Endothelial cell of umbilical vein (primary cell): ENCODE measurements at regions not wholly inside any gene's neighbourhood (a gene's known extent, or its start where the extent isn't known, plus 50 kb on each side); places are given as distances from the start of the nearest gene placed in this dataset.

ENCODE experiments used
- BruUV-seq: library from RNA; stranded (reverse); fragments of 400-500 nt; replicated peaks from 2 replicates; lab custom pipeline; 2021; lab: Mats Ljungman, UMichigan
- CTCF ChIA-PET: fragments of 300-600, 350-600 bp; sonication (Branson Sonifier 250); formaldehyde crosslinking; loops from one replicate; lab custom pipeline; 2021; ENCODE audit warnings: antibody characterized with exemption, inconsistent platforms; lab: Charles Lee
- POLR2A ChIA-PET: fragments of 300-600, 350-600 bp; sonication (Branson Sonifier 250); formaldehyde crosslinking; loops from one replicate; lab custom pipeline; 2021; ENCODE audit warnings: antibody characterized with exemption, inconsistent platforms; lab: Charles Lee
- DNase-seq: peaks from one replicate; pipeline ENCODE4 v3.0.0-alpha.2; 2011; ENCODE audit warnings: low read depth, low spot score
- FAIRE-seq: peaks from 2 replicates; lab custom pipeline; 2011; peaks lifted over from hg19 to GRCh38; lab: Jason Lieb, UNC
- H2AFZ ChIP-seq: 2 replicates; pipeline ENCODE4 v1.6.0; 2012; ENCODE audit warnings: low read depth, low read length, control low read depth, inconsistent platforms
- H3K27ac ChIP-seq: 2 replicates; pipeline ENCODE4 v1.5.1; 2011; ENCODE audit warnings: low read depth, mild to moderate bottlenecking, control low read depth, low read length, moderate library complexity; ENCODE audit not compliant: insufficient read depth
- H3K27me3 ChIP-seq, 2 experiments: 2 replicates each; pipeline versions ENCODE4 v1.6.0 to v1.6.1; 2011; ENCODE audit warnings: low read length in 2 of 2, mixed read lengths in 1 of 2; ENCODE audit not compliant: control insufficient read depth in 2 of 2, insufficient read depth in 2 of 2
- H3K36me3 ChIP-seq, 2 experiments: 2 replicates in 1 of 2; 3 replicates in 1 of 2; pipeline ENCODE4 v1.5.1; 2011; ENCODE audit warnings: low read length in 2 of 2, mild to moderate bottlenecking in 1 of 2, moderate library complexity in 1 of 2; ENCODE audit not compliant: control insufficient read depth in 2 of 2, insufficient read depth in 2 of 2; ENCODE audit errors: extremely low read depth in 1 of 2
- H3K4me1 ChIP-seq: 3 replicates; pipeline ENCODE4 v1.5.1; 2011; ENCODE audit warnings: mild to moderate bottlenecking, low read length; ENCODE audit not compliant: control insufficient read depth, insufficient read depth; ENCODE audit errors: extremely low read depth
- H3K4me2 ChIP-seq: 2 replicates; pipeline ENCODE4 v1.6.1; 2011; ENCODE audit warnings: low read length, control low read depth, mixed read lengths; ENCODE audit not compliant: insufficient read depth
- H3K4me3 ChIP-seq, 3 experiments: fragments of 200-600 bp in 1 of 3; sonication (generic), shearing (Covaris generic) in 1 of 3; replicated peaks in 1 of 3; 2 replicates each; pipeline ENCODE4 v1.5.1; 2011 to 2016; ENCODE audit warnings: control low read depth in 3 of 3, low read length in 3 of 3, mild to moderate bottlenecking in 2 of 3, inconsistent platforms in 1 of 3, low read depth in 1 of 3, moderate library complexity in 1 of 3; ENCODE audit not compliant: insufficient read depth in 1 of 3
- H3K79me2 ChIP-seq: 2 replicates; pipeline ENCODE4 v1.6.0; 2012; ENCODE audit warnings: low read length, inconsistent platforms; ENCODE audit not compliant: control insufficient read depth, insufficient read depth
- H3K9ac ChIP-seq: replicated peaks from 2 replicates; pipeline ENCODE3; 2011; ENCODE audit warnings: low read length, control low read depth; ENCODE audit not compliant: insufficient read depth; ENCODE audit errors: extremely low read depth
- H3K9me1 ChIP-seq: replicated peaks from 3 replicates; pipeline ENCODE4 v1.6.0; 2011; ENCODE audit warnings: mild to moderate bottlenecking, low read length; ENCODE audit not compliant: control insufficient read depth, insufficient read depth; ENCODE audit errors: extremely low read depth
- H3K9me3 ChIP-seq: replicated peaks from 2 replicates; pipeline ENCODE4 v1.5.1; 2012; ENCODE audit warnings: low read length, inconsistent platforms; ENCODE audit not compliant: control insufficient read depth, insufficient read depth
- H4K20me1 ChIP-seq: replicated peaks from 2 replicates; pipeline ENCODE3; 2011; ENCODE audit warnings: mild to moderate bottlenecking, low read length; ENCODE audit not compliant: control insufficient read depth, insufficient read depth; ENCODE audit errors: extremely low read depth
- EZH2 ChIP-seq: IDR thresholded peaks from 2 replicates; pipeline ENCODE4 v1.6.1; 2012; ENCODE audit warnings: borderline replicate concordance, low read depth, mild to moderate bottlenecking, moderate library complexity, low read length, inconsistent platforms; ENCODE audit not compliant: severe bottlenecking
- FOS ChIP-seq: IDR thresholded peaks from 2 replicates; pipeline ENCODE4 v1.6.1; 2011; ENCODE audit warnings: mild to moderate bottlenecking, low read length, moderate library complexity, borderline replicate concordance; ENCODE audit not compliant: insufficient read depth
- GATA2 ChIP-seq: IDR thresholded peaks from 2 replicates; pipeline ENCODE4 v1.7.0; 2011; ENCODE audit warnings: low read depth, mild to moderate bottlenecking, moderate library complexity, mixed read lengths, low read length; ENCODE audit not compliant: insufficient read length, insufficient read depth
- JUN ChIP-seq: IDR thresholded peaks from 2 replicates; pipeline ENCODE4 v1.6.1; 2011; ENCODE audit warnings: borderline replicate concordance, low read depth; ENCODE audit not compliant: insufficient read length, insufficient read depth
- MYC ChIP-seq: IDR thresholded peaks from one replicate; pipeline ENCODE4 v1.6.1; 2011; ENCODE audit warnings: mild to moderate bottlenecking, low read depth, low read length
- POLR2A ChIP-seq: IDR thresholded peaks from 2 replicates; pipeline ENCODE4 v1.6.1; 2012; ENCODE audit warnings: low read depth, mild to moderate bottlenecking, control low read depth, low read length
- dilution Hi-C: fragments of 300-500 bp; cut with MboI; formaldehyde crosslinking; loops from one replicate; pipeline ENCODE4 v1.15.0; 2019; ENCODE audit warnings: low sequenced_read_pairs; ENCODE audit not compliant: extremely low pct_ligation_motif_present
- intact Hi-C: fragments of 100-400 bp; cut with micrococcal nuclease; formaldehyde crosslinking; loops from one replicate; pipeline ENCODE4 v1.10.0; 2022
- TF ChIP-seq, protein P1 (sequence below), 2 donors: IDR thresholded peaks; 1 replicate in 1 of 2; 2 replicates in 1 of 2; pipeline ENCODE4 v1.5.1; 2011; ENCODE audit warnings: low read length in 2 of 2, mild to moderate bottlenecking in 2 of 2, moderate library complexity in 2 of 2, control low read depth in 1 of 2, inconsistent platforms in 1 of 2, low read depth in 1 of 2; ENCODE audit not compliant: insufficient read depth in 1 of 2; ENCODE audit errors: extremely low read depth in 1 of 2
- TF ChIP-seq, protein P2 (sequence below): IDR thresholded peaks from 2 replicates; pipeline ENCODE4 v1.6.1; 2011; ENCODE audit not compliant: insufficient read depth, insufficient read length

DNA sequence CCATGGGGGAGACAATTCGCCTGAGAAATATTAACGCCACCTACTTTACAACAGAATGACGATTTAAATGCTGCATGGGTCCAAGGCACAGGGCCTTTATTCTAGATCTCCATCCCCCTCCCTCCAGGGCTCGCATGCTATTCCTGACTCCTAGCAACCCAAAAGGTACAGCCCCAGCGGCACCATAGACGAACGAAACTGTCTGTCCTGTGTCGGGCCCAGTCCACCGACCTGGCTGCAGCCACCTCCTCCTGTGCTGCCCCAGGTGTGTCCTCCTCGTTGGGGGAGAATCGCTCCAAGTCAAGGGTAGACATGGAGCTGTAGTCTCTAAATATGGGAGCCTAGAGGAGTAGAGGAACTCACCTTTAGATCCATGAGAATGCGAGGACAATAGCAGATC is 196.5 kb downstream of the TOMM20 start:
- no peak overlapping the region for H3K9ac ChIP-seq
- no peak overlapping the region for H3K4me2 ChIP-seq
- no peaks in the 10 kb centered on the region for H3K36me3 ChIP-seq
- H2AFZ ChIP-seq: no peak overlapping the region
- intact Hi-C loops (no loop called here), dilution Hi-C loops (no loop called here)
- H3K27me3 ChIP-seq: no peaks in the 10 kb centered on the region
- TF ChIP-seq GATA2 (no peak), FOS (no peak), MYC (no peak), POLR2A (no peak), JUN (no peak), EZH2 (no peak)
- TF ChIP-seq, protein P1, sequence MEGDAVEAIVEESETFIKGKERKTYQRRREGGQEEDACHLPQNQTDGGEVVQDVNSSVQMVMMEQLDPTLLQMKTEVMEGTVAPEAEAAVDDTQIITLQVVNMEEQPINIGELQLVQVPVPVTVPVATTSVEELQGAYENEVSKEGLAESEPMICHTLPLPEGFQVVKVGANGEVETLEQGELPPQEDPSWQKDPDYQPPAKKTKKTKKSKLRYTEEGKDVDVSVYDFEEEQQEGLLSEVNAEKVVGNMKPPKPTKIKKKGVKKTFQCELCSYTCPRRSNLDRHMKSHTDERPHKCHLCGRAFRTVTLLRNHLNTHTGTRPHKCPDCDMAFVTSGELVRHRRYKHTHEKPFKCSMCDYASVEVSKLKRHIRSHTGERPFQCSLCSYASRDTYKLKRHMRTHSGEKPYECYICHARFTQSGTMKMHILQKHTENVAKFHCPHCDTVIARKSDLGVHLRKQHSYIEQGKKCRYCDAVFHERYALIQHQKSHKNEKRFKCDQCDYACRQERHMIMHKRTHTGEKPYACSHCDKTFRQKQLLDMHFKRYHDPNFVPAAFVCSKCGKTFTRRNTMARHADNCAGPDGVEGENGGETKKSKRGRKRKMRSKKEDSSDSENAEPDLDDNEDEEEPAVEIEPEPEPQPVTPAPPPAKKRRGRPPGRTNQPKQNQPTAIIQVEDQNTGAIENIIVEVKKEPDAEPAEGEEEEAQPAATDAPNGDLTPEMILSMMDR (IDR thresholded peaks at IDR 0.05; ENCODE audit: extremely low read depth in 1 of 2, insufficient read depth in 1 of 2, low read depth in 1 of 2, low read length in 2 of 2): no peak
- TF ChIP-seq, protein P2, sequence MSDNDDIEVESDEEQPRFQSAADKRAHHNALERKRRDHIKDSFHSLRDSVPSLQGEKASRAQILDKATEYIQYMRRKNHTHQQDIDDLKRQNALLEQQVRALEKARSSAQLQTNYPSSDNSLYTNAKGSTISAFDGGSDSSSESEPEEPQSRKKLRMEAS: no peak
- BruUV-seq: no TSS peak
- peaks cover 12% of the 10 kb centered on the region for H3K4me1 ChIP-seq
- no peaks in the 10 kb centered on the region for H3K9me3 ChIP-seq
- FAIRE-seq (no peak), DNase-seq (no peak)
- ChIA-PET CTCF (interaction anchor here (0.5 to 2.2 kb wide), 3 partner anchors 14 to 154 kb away, joined by 3 to 6 read pairs (median 4); no protein-coding TSS in a partner anchor), POLR2A (no interaction called here)
- H3K27ac ChIP-seq: no peak overlapping the region
- no peak overlapping the region for H3K4me3 ChIP-seq
- no peaks in the 10 kb centered on the region for H3K79me2 ChIP-seq
- H3K9me1 ChIP-seq: no peaks in the 10 kb centered on the region
- no peaks in the 10 kb centered on the region for H4K20me1 ChIP-seq
